Right hindlimb (tissue), 1 donor: ENCODE measurements at regions not wholly inside any gene's neighbourhood (a gene's known extent, or its start where the extent isn't known, plus 50 kb on each side); places are given as distances from the start of the nearest gene placed in this dataset.

Experiments used
- DNase-seq: peaks from one replicate; pipeline ENCODE4 v3.0.0-alpha.2; 2018

GRCh38 chr15:96390986-96391385 lies 60.5 kb downstream of the NR2F2 start:
- DNase-seq, result no peak

GRCh38 chr15:96392380-96393208 lies 62.1 kb downstream of the NR2F2 start:
- no peak for DNase-seq

DNA sequence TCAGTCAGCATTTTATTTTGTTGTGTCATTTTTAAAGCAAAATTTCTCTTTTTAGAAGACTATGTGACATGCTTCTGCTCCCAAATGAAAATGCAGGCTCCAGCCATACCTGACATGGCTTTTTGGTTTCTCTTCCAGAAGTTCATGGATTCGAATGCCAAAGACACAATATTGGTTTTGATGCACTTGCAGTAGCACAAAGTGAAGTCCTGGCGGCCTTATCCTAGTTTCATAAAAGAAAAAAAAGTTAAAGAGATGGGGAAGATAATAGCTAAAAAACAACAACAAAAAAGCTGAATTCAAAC lies 62.7 kb downstream of the NR2F2 start:
- no peak for DNase-seq

- DNase-seq, result no peak
Observed at GRCh38 chr15:96395687-96396086, 65.2 kb downstream of the NR2F2 start.

DNA sequence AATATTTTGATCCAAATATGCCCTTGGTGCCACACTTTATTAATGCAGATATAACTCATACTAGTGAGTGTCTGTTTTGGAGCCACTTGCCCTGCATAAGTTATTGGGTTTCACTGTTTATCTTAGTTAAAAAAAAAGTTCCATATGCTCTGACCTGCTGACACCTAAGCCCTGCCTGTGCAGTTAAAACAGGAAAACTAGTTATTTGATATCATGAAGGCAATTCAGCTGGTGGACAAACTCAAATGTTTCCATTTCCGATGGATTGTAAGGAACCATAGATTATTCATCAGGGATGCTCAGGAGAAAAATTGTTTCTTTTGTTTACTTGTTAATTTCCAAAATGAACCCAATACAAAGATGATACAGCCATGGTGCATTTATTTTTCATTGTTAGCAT lies 68.3 kb downstream of the NR2F2 start:
- no peak for DNase-seq

DNA sequence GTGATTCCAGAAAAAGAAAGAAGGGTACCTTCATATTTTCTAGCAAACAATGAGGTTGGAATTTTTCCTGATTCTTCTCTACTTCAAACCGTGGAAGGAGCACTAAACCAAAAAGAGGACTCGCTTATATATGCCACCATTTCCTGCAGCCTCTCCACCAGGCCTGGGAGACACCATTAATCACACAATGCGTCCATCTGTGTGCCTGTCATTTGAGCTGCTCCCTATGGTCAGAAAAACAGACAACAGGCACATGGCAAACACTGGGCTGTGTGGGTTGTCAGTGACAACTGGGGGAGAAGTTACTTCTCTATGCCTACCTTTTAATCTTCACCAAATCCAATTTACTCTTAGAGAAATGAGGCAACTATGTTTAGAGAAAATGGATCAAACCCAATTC lies 71.9 kb downstream of the NR2F2 start:
- DNase-seq, result no peak

DNA sequence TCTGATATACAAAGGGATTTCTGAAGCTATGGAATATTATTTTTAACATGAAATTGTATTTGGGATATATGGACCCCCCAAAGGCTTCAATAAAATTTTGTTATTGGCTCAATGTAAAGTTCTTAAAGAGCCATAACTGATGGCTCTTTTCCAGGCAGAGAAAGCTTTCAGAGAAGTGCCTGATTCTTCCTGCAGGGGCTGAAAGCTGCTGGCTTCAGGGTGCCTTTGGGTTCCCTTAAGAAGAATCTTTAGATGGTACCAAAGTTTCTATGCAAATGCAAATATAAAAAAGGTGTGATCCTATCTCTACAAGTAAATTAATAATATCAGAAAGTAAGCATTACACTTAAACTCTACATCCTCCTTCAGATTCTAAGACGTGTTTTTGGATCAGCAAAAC lies 72.6 kb downstream of the NR2F2 start:
- DNase-seq, result no peak

DNA sequence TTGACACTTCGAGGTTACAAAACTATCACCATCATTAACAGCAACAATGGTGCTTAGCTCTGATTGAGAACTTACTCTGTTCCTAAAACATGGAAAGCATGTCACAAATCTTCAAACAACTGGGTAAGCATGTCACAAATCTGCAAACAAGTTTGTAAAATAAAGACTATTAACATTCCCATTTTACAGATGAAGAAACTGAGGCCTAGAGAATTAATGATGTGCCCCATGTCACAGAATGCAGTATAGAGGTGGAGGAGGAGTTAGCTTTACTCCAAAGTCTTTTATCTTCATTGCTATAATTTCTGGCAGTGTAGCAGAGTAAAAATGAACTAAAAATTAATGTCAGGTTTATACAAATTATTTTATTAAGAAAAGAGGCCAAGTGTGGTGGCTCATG lies 73.4 kb downstream of the NR2F2 start:
- DNase-seq, result no peak

GRCh38 chr15:96404560-96404959 lies 74.1 kb downstream of the NR2F2 start:
- no peak for DNase-seq

- DNase-seq, result no peak
Observed at GRCh38 chr15:96406291-96406690, 75.8 kb downstream of the NR2F2 start.

DNA sequence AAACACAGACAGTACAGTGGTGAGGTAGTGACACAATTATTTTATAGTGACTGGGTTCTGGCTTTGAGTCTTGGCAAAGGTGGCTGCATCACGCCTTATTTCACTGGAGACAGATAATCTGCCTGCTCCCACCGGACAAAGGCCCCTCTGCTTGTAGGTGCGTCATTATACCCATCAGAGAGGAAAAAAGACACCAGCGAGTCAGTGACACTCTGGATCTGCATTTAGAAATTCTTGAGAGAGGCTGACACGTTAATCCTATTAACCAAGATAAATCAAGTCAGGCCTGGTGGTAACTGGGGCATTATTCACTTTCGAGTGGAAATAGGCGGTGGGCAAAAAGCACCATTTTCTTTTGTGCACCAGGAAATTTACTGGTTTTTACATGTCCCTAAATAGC lies 76.2 kb downstream of the NR2F2 start:
- DNase-seq, result no peak

DNA sequence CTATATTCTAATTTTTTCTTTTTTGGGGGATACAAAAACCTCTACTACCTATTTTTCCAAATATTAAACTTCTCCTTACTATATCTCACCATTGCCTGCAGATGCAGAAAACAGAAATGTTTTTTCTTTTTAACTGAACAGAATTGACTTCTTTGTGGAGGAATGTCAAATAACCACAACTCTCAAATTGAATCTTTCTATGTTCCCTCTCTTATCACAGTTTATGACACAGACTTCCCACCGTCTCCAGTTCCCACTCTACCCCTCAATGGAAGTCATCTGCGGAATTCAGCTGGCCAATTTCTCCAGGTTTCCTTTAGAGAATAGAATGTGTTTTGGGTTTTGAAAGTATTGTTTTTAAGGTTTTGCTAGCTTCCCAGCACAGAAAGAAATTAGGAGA lies 77.0 kb downstream of the NR2F2 start:
- no peak for DNase-seq

GRCh38 chr15:96408591-96409183 lies 78.2 kb downstream of the NR2F2 start:
- DNase-seq, result no peak

DNA sequence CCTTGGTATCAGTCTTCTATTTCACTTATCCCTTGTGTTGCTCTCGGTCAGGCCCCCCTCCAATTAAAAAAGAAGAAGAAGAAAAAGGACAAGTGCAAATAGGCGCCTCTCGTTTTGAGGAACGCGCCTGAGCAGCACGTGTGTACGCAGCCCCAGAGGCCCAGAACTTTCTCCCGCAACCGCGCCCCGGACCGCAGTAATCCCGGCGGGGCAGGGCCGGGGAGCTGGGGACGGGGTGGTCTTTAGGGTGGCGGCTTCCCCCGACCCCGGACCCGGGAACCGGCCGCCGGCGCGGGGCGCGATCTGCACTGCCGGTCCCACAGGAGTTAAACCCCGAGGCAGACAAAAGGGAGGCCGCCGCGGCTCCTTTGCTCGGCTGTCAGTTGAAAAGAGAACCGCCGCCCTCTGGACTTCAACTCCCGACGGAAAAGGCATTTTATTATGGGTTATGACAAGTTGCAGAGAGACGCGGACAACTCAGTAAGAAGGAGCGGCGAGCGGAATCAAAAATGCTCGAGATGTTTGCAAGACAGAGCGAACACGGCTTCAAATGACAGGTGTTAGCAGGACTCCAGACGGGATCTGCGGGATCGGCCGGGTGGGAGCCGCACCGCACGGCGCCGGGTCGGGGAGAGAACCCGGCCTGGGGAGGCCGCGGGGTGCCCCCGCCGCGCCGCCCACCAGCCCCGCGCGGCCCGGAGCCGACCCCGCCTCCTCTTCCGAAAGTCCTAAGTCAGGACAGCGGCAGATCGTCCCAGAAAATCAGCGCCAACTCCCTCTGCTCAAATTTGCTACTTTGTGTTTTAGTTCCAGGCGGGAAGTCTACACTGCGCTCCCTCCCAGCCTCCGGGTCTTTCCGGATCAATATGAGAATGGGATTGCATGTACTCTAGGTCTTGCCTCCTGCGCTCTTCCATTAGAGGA lies 79.0 kb downstream of the NR2F2 start:
- DNase-seq, result peak; percentile 30

GRCh38 chr15:96410175-96411055 lies 79.9 kb downstream of the NR2F2 start:
- peak; percentile 17 for DNase-seq

DNA sequence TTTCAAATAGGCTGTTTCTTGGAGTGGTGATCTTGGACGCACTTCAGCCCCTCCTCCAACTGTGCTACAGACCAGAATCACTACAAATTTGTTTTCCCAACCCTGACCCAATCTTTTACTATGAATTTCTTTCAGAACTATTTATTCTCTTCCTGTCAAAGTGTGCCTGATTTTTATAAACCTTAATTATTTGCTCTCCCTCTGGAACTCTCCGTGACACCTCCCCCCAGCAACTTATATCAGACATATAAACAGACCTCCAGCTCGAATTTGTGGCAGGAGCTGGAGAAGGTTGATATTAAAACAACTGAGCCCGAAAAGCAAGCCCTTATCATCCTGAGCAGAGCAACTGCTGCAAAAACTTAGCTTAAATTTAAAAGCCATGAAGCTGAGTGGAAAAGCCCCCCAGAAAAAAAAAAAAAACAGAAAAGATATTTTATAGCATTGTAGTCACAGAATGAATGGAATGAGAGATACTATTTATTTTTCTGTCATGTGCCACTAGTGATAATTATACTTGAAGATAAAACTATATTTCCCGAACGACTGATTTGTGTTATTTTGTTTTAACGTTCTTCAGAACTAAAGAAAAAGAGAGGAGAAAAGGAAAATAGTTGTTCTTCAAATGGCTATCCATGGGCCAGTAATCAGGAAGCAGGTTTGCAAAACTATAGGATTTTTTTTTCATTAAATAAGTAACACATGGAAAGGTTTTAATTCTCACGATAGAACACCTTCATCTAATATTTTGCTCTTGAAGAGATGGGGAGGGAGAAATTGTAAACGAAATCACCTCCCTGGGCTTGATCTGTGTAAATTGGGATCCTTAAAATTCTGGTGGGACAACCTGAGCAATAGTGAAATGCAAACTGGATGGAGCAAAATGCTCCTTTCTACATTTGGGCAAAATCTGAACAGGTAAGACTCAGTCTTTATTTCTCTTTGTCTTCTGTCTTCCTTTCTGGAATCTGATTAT lies 80.8 kb downstream of the NR2F2 start:
- DNase-seq, result no peak

GRCh38 chr15:96412045-96412905 lies 81.8 kb downstream of the NR2F2 start:
- no peak for DNase-seq

DNA sequence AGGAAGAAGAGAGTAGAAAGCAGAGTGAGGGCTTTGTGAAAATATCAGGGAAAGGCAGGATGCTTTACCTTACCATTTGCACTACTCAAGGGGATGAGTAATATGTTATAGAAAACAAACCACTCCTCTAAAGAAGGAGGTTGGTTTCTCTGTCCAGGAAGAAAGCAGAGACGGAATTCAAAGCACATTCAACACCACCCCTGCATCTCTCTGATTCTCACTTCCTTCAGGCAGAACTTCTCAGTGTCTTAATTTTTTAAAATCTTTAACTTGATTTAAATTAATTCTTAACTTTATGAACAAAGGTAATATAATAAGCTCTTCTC lies 82.4 kb downstream of the NR2F2 start:
- no peak for DNase-seq

GRCh38 chr15:96413657-96414056 lies 83.2 kb downstream of the NR2F2 start:
- no peak for DNase-seq

- no peak for DNase-seq
Observed at GRCh38 chr15:96414875-96415274, 84.4 kb downstream of the NR2F2 start.
